K562 (cell line): ENCODE measurements at regions not wholly inside any gene's neighbourhood (a gene's known extent, or its start where the extent isn't known, plus 50 kb on each side); places are given as distances from the start of the nearest gene placed in this dataset.

Experiments used
- ARID2 ChIP-seq: fragments of 450-650 bp; IDR thresholded peaks from 2 replicates; pipeline ENCODE4 v1.6.1; 2017; ENCODE audit warnings: antibody characterized with exemption, mild to moderate bottlenecking
- CREM ChIP-seq: IDR thresholded peaks from 2 replicates; pipeline ENCODE4 v1.6.1; 2014; ENCODE audit warnings: antibody characterized with exemption, low read depth
- ETV5 ChIP-seq: sonication (generic); formaldehyde crosslinking; IDR thresholded peaks from 2 replicates; pipeline ENCODE4 v1.4.0; 2020; ENCODE audit warnings: low read depth, mild to moderate bottlenecking, missing genetic modification reagents
- HMG20B ChIP-seq: fragments of 250-450 bp; sonication (Bioruptor Pico); IDR thresholded peaks from 2 replicates; pipeline ENCODE4 v1.5.0; 2021; ENCODE audit warnings: mild to moderate bottlenecking
- ID3 ChIP-seq, 2 experiments: fragments of 250-450 bp in 1 of 2; fragments of 450-650 bp in 1 of 2; sonication (Bioruptor Pico) in 1 of 2; IDR thresholded peaks; 2 replicates each; pipeline versions ENCODE4 v1.6.1 to v1.8.0; 2016 to 2021; ENCODE audit warnings: mild to moderate bottlenecking in 2 of 2, moderate library complexity in 2 of 2, missing compliant biosample characterization in 1 of 2, missing genetic modification characterization in 1 of 2
- KAT8 ChIP-seq: fragments of 450-650 bp; IDR thresholded peaks from 2 replicates; pipeline ENCODE4 v1.6.1; 2016; ENCODE audit warnings: low read depth, mild to moderate bottlenecking
- KDM2B ChIP-seq: fragments of 250-450 bp; sonication (Bioruptor Pico); IDR thresholded peaks from 2 replicates; pipeline ENCODE4 v1.8.0; 2021; ENCODE audit warnings: mild to moderate bottlenecking, moderate library complexity
- MCM7 ChIP-seq, 2 experiments: fragments of 450-650 bp; IDR thresholded peaks; 2 replicates each; pipeline ENCODE4 v1.6.1; 2016 to 2018
- MXI1 ChIP-seq: IDR thresholded peaks from 2 replicates; pipeline ENCODE4 v1.6.1; 2011; ENCODE audit warnings: low read depth, mild to moderate bottlenecking, improper control_type of control experiment, low read length
- MYNN ChIP-seq, 2 experiments: sonication (generic); formaldehyde crosslinking in 1 of 2; IDR thresholded peaks; 2 replicates each; pipeline versions ENCODE4 v1.5.0 to v1.6.1; 2016 to 2020; ENCODE audit warnings: antibody characterized with exemption in 1 of 2, missing genetic modification reagents in 1 of 2
- NCOA4 ChIP-seq: fragments of 450-650 bp; IDR thresholded peaks from 2 replicates; pipeline ENCODE4 v1.6.1; 2018; ENCODE audit warnings: mild to moderate bottlenecking; ENCODE audit not compliant: partially characterized antibody
- NFIC ChIP-seq: fragments of 450-650 bp; IDR thresholded peaks from 2 replicates; pipeline ENCODE4 v1.6.1; 2017; ENCODE audit warnings: mild to moderate bottlenecking, inconsistent platforms
- NONO ChIP-seq, 2 experiments: fragments of 200-400 bp in 1 of 2; fragments of 450-650 bp in 1 of 2; formaldehyde crosslinking in 1 of 2; IDR thresholded peaks; 2 replicates each; pipeline ENCODE4 v1.6.1; 2017; ENCODE audit warnings: low read depth in 2 of 2, mild to moderate bottlenecking in 2 of 2, moderate library complexity in 2 of 2, low read length in 1 of 2
- NR2C1 ChIP-seq, 2 experiments: fragments of 450-650 bp; IDR thresholded peaks; 2 replicates each; pipeline ENCODE4 v1.6.1; 2017; ENCODE audit warnings: mild to moderate bottlenecking in 2 of 2, antibody characterized with exemption in 1 of 2, inconsistent platforms in 1 of 2, missing compliant biosample characterization in 1 of 2, missing genetic modification characterization in 1 of 2
- PURB ChIP-seq: sonication (generic); formaldehyde crosslinking; IDR thresholded peaks from 2 replicates; pipeline ENCODE4 v1.9.0; 2021; ENCODE audit warnings: low read depth, mild to moderate bottlenecking, missing genetic modification reagents
- SMAD1 ChIP-seq: fragments of 150-350 bp; IDR thresholded peaks from 2 replicates; pipeline ENCODE4 v1.6.1; 2014; ENCODE audit warnings: low read length, low read depth; ENCODE audit not compliant: partially characterized antibody
- XRCC5 ChIP-seq: fragments of 200-400 bp; formaldehyde crosslinking; IDR thresholded peaks from 2 replicates; pipeline ENCODE4 v1.6.1; 2017; ENCODE audit warnings: low read depth, mild to moderate bottlenecking, low read length
- ZBTB9 ChIP-seq: fragments of 450-650 bp; formaldehyde crosslinking; IDR thresholded peaks from 2 replicates; pipeline ENCODE4 v1.4.0; 2020; ENCODE audit warnings: mild to moderate bottlenecking, moderate library complexity
- ZFP36 ChIP-seq: fragments of 150-350 bp; IDR thresholded peaks from 2 replicates; pipeline ENCODE4 v1.6.1; 2018; ENCODE audit warnings: low read length, low read depth; ENCODE audit not compliant: partially characterized antibody
- ZNF239 ChIP-seq: fragments of 250-450 bp; sonication (Bioruptor Pico); IDR thresholded peaks from 2 replicates; pipeline ENCODE4 v1.4.0; 2020; ENCODE audit warnings: mild to moderate bottlenecking
- ZNF316 ChIP-seq: fragments of 450-650 bp; IDR thresholded peaks from 2 replicates; pipeline ENCODE4 v1.6.1; 2016
- ZNF589 ChIP-seq: fragments of 200-800 bp; sonication (Bioruptor generic); IDR thresholded peaks from 2 replicates; pipeline ENCODE4 v1.6.1; 2016; ENCODE audit warnings: low read depth, missing genetic modification characterization, missing compliant biosample characterization
- ZNF609 ChIP-seq: sonication (generic); formaldehyde crosslinking; IDR thresholded peaks from 2 replicates; pipeline ENCODE4 v1.8.1; 2023; ENCODE audit warnings: missing genetic modification reagents, mild to moderate bottlenecking, borderline replicate concordance

- peak; percentile 91 for TF ChIP-seq NFIC
- no peak for TF ChIP-seq ZNF609
- no peak for TF ChIP-seq ARID2
- TF ChIP-seq ZNF589 (CRISPR knock-in tag): no peak
- TF ChIP-seq ETV5 (CRISPR knock-in tag): no peak
- no peak for TF ChIP-seq NONO (IDR thresholded peaks at IDR 0.05; ENCODE audit: low read depth in 2 of 2, low read length in 1 of 2)
- TF ChIP-seq PURB (CRISPR knock-in tag): no peak
- TF ChIP-seq NCOA4: no peak
- TF ChIP-seq CREM: no peak
- no peak for TF ChIP-seq SMAD1
- TF ChIP-seq ZNF316: peak; percentile 61
- no peak for TF ChIP-seq ZBTB9 (CRISPR knock-in tag)
- no peak for TF ChIP-seq XRCC5
- no peak for TF ChIP-seq HMG20B (CRISPR knock-in tag)
- TF ChIP-seq NR2C1 (IDR thresholded peaks at IDR 0.05): no peak
- TF ChIP-seq NR2C1 (tag; IDR thresholded peaks at IDR 0.05): no peak
- TF ChIP-seq ID3 (CRISPR knock-in tag; IDR thresholded peaks at IDR 0.05): no peak
- no peak for TF ChIP-seq ID3 (tag; IDR thresholded peaks at IDR 0.05)
- no peak for TF ChIP-seq MXI1
- TF ChIP-seq MCM7 (IDR thresholded peaks at IDR 0.05): no peak
- no peak for TF ChIP-seq MYNN (IDR thresholded peaks at IDR 0.05)
- no peak for TF ChIP-seq MYNN (CRISPR knock-in tag; IDR thresholded peaks at IDR 0.05)
- no peak for TF ChIP-seq KAT8
- TF ChIP-seq ZNF239: no peak
- no peak for TF ChIP-seq KDM2B (CRISPR knock-in tag)
- TF ChIP-seq ZFP36: no peak
These were observed 60.4 kb upstream of the IRF2 start (continued) for GRCh38 chr4:184534511-184535391.
